MM.1S (cell line): ENCODE measurements at regions not wholly inside any gene's neighbourhood (a gene's known extent, or its start where the extent isn't known, plus 50 kb on each side); places are given as distances from the start of the nearest gene placed in this dataset.

Experiments
- CTCF ChIP-seq: fragments of 300-600 bp; sonication (generic); IDR thresholded peaks from 2 replicates; pipeline ENCODE4 v1.5.1; 2016; ENCODE audit warnings: antibody characterized with exemption, low read length, mixed read lengths
- EZH2 ChIP-seq: fragments of 300-600 bp; sonication (generic); optimal IDR thresholded peaks from 2 replicates; pipeline ENCODE3; 2017; ENCODE audit warnings: low read depth, mild to moderate bottlenecking, antibody characterized with exemption, low read length, mixed read lengths

- TF ChIP-seq CTCF (no peak), EZH2 (no peak)
These were observed 712.1 kb downstream of the TBC1D32 start for GRCh38 chr6:120622127-120622631.
